ENCODE measurements at regions not wholly inside any gene's neighbourhood (a gene's known extent, or its start where the extent isn't known, plus 50 kb on each side); places are given as distances from the start of the nearest gene placed in this dataset.

DNA sequence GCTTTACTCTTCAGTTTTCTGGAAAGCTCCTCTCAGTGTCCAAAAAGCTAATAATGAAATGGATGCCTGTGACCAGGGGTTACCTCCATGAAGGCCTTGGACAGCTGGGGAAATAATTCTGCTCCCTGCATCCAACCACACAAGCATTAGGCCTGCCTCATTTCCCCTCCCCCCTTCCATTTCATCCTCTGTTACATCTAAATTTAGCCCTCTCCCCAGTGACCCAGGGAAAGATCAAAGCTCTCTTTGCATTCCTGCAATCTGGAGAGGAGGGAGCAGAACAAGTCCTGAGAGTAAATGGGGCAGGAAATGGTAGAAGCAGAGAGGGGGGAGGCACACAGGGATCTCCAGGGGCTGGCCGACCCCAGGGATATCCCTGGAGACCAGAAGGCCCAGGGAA, 452.7 kb downstream of the TSHZ3 start:
- no peak for TF ChIP-seq CTCF (IDR thresholded peaks at IDR 0.05)
- no peak for TF ChIP-seq POLR2A (IDR thresholded peaks at IDR 0.05)

All from body of pancreas (tissue), 4 donors.